ENCODE measurements at regions not wholly inside any gene's neighbourhood (a gene's known extent, or its start where the extent isn't known, plus 50 kb on each side); places are given as distances from the start of the nearest gene placed in this dataset.

DNA sequence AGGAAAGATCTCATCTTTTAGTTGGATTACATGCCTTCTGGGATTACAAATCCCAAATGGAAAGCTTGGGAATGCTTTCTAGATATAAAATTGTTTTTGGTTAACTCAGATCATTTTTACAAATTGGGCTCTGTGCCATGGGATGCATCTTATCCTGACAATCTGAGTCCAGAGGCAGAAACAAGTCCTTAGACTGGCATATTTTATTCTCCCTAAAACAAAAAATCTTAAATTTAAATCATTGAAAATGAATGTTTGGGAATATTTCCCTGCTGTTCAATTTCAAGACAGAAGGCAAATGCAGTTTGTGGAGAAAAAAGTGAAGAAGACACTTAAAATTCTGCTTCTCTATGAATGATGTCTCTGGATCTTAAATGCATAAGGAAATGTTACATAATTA lies 456.6 kb upstream of the GOT2 start:
- TF ChIP-seq, protein P1, sequence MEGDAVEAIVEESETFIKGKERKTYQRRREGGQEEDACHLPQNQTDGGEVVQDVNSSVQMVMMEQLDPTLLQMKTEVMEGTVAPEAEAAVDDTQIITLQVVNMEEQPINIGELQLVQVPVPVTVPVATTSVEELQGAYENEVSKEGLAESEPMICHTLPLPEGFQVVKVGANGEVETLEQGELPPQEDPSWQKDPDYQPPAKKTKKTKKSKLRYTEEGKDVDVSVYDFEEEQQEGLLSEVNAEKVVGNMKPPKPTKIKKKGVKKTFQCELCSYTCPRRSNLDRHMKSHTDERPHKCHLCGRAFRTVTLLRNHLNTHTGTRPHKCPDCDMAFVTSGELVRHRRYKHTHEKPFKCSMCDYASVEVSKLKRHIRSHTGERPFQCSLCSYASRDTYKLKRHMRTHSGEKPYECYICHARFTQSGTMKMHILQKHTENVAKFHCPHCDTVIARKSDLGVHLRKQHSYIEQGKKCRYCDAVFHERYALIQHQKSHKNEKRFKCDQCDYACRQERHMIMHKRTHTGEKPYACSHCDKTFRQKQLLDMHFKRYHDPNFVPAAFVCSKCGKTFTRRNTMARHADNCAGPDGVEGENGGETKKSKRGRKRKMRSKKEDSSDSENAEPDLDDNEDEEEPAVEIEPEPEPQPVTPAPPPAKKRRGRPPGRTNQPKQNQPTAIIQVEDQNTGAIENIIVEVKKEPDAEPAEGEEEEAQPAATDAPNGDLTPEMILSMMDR (IDR thresholded peaks at IDR 0.05), result no peak
- Mint-ChIP-seq H3K27ac (no peak overlapping the region), H3K9me3 (peaks cover 7% of the 10 kb centered on the region; the same call in 1 of the 2 replicates), H3K27me3 (ENCODE audit: insufficient read depth) (no peaks in the 10 kb centered on the region; the same call in 1 of the 2 replicates), H3K36me3 (ENCODE audit: low read depth) (no peaks in the 10 kb centered on the region), H3K4me1 (ENCODE audit: low read depth) (no peaks in the 10 kb centered on the region), H3K4me3 (no peak overlapping the region)
- DNase-seq, result no peak

DNA sequence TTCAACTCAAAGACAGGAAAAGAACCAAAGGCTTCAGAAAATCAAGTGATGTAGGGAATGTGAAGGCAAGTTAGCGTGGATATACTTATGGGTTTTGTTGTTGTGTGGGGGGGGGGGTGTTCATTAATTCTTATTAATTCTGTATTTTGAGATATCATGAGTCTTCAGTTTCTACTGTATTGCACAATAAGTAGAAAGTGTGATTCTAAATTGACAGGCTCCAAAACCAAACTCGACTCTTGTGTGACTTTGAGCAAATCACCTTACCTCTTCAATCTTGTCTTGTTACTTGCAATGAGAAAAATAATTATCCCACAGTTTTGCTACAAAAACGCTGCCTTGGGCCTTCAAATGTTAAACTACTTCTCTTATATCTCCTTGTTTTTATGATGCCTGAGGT lies 453.9 kb upstream of the GOT2 start:
- DNase-seq, result no peak
- Mint-ChIP-seq H3K4me3 (no peak overlapping the region), H3K9me3 (peaks cover 7% of the 10 kb centered on the region; the same call in 1 of the 2 replicates), H3K27ac (no peak overlapping the region), H3K4me1 (ENCODE audit: low read depth) (no peaks in the 10 kb centered on the region), H3K27me3 (ENCODE audit: insufficient read depth) (no peaks in the 10 kb centered on the region), H3K36me3 (ENCODE audit: low read depth) (no peaks in the 10 kb centered on the region)
- TF ChIP-seq, protein P1 (IDR thresholded peaks at IDR 0.05), result no peak

DNA sequence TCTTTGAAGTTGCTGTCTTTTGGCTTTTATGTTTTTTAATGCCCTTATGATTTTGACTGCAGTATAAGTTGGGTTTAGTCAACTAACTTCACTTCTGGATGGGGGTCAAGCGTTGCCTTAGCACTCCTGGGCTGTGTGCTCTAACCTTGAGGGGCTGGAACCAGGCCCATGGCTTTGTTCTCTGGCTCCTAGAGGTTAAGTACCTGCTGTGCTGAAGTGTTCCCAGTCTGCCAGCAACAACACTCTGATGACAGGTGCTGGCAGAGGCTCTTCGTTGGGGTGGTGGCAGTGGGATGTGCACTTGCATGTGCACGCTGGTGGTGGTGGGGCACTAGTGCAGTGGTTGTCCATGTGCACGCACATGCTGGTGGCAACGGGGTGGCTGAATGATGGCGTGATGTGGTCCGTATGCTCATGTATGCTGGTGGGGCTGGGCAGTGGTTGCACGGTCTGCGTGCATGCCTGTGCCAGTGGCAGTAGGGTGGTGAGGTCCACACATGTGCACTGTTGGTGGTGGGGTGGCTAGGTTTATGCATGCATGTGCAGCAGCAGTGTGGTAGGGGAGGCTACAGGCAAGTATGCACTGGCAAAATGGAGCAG lies 447.8 kb upstream of the GOT2 start:
- Mint-ChIP-seq H3K27me3 (ENCODE audit: insufficient read depth) (peaks cover 2% of the 10 kb centered on the region; the same call in 1 of the 2 replicates), H3K4me3 (no peak overlapping the region), H3K9me3 (peaks cover 15% of the 10 kb centered on the region; the same call in 1 of the 2 replicates), H3K4me1 (ENCODE audit: low read depth) (no peaks in the 10 kb centered on the region), H3K36me3 (ENCODE audit: low read depth) (no peaks in the 10 kb centered on the region), H3K27ac (no peak overlapping the region)
- DNase-seq, result no peak
- TF ChIP-seq, protein P1 (IDR thresholded peaks at IDR 0.05), result no peak

DNA sequence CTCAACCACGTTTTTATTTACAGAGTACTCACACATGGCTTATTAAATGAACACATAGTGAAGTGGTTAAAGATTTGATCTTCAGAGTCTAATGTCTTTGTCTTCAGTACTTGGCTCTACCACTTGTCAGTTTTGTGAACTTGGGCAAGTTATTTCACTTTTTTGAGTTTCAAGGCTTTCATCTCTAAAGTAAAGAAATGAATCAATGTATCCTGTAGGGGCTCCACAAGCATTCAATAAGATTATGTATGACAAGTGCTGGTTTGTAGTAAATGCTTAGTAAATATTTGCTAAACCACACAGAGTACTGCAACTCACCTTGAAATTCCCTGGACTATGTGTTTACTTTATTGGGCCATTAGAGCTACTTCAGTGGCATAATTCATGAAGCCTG lies 446.0 kb upstream of the GOT2 start:
- no peak overlapping the region for H3K27ac Mint-ChIP-seq
- no peaks in the 10 kb centered on the region for H3K4me1 Mint-ChIP-seq (ENCODE audit: low read depth)
- DNase-seq, result no peak
- H3K9me3 Mint-ChIP-seq, result peaks cover 9% of the 10 kb centered on the region; the same call in 1 of the 2 replicates
- TF ChIP-seq, protein P1 (IDR thresholded peaks at IDR 0.05), result no peak
- no peaks in the 10 kb centered on the region for H3K36me3 Mint-ChIP-seq (ENCODE audit: low read depth)
- peaks cover 2% of the 10 kb centered on the region; the same call in 1 of the 2 replicates for H3K27me3 Mint-ChIP-seq (ENCODE audit: insufficient read depth)
- no peak overlapping the region for H3K4me3 Mint-ChIP-seq

DNA sequence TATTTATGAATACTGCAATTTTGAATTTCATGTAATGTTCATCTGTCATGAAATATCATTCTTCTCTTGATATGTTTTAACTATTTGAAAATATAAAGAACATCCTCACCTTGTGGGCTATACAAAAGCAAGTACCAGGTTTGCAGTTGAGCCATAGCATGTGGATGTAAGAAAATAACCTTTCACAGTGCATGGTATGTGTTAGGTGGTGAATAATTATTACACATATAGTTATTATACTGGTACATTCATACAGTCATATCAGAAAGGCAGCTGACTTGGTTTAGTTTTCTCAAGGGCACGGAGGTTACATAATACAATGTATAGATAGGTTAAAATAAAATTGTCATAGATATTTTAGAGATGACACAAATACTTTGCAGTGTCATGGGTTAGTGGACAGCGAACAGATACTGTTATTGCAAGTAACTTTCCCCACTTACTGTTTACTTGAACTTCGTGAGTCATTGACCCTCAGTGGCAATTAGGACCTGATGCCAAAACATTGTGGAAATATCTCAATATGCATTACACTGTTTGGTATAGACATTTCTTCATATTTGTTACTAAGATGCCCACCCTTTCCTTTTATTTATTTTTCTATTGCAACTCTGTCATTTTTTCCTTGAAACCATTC lies 445.4 kb upstream of the GOT2 start:
- peaks cover 9% of the 10 kb centered on the region; the same call in 1 of the 2 replicates for H3K9me3 Mint-ChIP-seq
- H3K27me3 Mint-ChIP-seq (ENCODE audit: insufficient read depth), result peaks cover 2% of the 10 kb centered on the region; the same call in 1 of the 2 replicates
- H3K4me3 Mint-ChIP-seq, result no peak overlapping the region
- no peak overlapping the region for H3K27ac Mint-ChIP-seq
- DNase-seq, result no peak
- no peaks in the 10 kb centered on the region for H3K4me1 Mint-ChIP-seq (ENCODE audit: low read depth)
- no peaks in the 10 kb centered on the region for H3K36me3 Mint-ChIP-seq (ENCODE audit: low read depth)
- TF ChIP-seq, protein P1 (IDR thresholded peaks at IDR 0.05), result no peak
